CD4-positive, alpha-beta T cell treated with Interleukin-12 subunit alpha and Interleukin-12 subunit beta, for 1 hour (primary cell): ENCODE measurements at regions not wholly inside any gene's neighbourhood (a gene's known extent, or its start where the extent isn't known, plus 50 kb on each side); places are given as distances from the start of the nearest gene placed in this dataset.
"Not testable (repeated sequence)": the region's sequence is repeated elsewhere in the genome, so short reads cannot be mapped to it uniquely, and the experiment has no call there.

ENCODE experiments used
- DNase-seq: peaks from one replicate; pipeline ENCODE4 v3.0.0-alpha.2; 2020

DNA sequence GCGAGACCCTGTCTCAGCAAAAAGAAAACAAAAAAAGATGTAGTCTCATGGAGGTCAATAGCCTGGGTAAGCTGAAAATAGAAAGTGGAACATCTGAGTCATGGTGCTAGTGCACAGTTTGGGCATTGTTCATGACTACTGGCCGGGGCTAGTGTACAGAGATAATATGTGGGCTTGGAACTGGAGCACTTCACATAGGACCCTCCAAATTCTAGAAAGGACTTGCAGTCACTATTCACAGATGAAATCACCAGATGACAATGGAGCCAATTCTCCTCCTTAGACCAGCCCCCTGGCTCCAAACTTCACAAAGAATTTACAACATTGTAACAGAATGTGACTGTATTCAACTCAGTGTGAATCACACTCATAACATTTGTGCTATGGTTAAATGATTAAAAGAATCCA, 367.8 kb upstream of the SLC7A11 start:
- DNase-seq: no peak

DNA sequence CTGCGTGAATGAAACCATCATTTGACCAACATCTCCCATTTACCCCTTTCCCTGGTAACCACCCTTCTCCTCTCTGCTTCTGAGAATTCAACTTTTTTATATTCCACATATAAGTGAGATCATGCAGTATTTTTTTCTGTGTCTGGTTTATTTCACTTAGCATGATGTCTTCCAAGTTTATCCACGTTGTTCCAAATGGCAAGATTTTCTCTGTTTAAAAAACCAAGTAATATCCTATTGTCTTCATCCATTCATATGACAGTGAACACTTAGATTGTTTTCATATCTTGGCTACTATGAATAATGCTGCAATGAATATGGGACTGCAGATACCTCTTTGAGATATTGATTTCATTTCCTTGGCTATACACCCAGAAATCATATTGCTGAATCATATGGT, 362.4 kb upstream of the SLC7A11 start:
- no peak for DNase-seq

DNA sequence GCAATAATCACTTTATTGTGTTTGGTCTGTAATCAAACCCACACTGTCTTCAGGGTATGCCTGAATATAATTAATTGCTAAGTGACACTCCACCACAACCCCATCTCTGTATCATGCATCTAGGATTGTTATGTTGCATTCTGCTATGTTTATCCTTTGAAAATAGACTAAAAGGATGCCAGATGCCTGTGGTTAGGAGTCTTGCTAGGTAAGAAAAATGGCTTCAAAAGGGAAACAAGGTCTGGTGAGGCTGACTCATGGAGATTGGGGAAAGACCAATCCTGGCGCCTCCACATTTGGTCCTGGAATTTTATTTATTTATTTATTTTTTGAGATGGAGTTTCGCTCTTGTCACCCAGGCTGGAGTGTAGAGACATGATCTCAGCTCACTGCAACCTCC, 360.5 kb upstream of the SLC7A11 start:
- DNase-seq: no peak

DNA sequence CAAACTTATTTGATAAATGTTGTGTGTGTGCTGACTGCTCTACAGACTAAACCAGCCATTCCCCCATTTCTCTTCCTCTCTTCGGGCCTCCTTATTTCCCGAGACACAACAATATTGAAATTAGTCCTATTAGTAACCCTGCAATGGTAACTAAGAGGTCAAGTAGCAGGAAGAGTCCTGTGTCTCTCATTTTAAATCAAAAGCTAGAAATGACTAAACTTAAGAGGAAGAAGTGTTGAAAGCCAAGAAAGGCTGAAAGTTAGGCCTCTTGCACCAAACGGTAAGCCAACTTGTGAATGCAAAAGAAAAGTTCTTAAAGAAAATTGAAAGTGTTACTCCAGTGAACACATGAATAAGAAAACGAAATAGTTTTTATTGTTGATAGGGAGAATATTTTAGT, 357.8 kb upstream of the SLC7A11 start:
- DNase-seq: no peak

DNA sequence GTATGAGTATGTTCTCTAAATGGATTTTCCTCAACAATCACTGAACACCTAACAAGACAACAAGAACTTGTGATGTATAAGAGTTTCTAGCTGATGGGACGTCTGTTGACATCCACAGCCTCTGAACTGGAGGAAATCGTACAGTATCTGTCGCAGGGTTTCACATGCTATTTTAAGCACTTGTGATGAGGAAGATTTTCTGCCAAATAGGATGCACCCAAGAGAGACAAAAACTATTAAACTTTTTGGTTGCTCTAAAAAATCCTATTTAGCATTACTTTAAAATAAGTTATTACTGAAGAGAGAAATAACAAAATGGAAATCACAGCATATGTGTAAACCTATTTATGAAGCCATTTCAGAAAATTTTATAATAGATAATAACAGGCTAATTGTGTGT, 356.1 kb upstream of the SLC7A11 start:
- DNase-seq: no peak

DNA sequence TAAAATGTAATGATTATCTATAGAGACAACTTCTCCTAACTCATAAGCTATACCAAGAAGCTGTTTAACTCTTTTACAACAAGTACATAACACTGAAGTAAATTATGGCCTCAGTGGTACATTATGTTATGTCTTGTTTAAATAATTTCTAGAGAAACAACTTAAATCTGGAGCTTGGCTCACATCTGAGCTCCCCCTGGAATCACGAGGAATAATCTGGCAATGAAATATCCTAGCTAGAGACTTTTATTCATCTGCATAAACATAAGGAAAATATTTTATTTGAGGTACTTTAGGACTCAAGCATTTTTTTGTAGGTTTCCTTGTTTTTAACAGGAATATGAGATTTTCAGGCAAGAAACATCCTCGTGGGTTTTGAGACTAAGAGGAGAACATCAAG, 354.7 kb upstream of the SLC7A11 start:
- no peak for DNase-seq

DNA sequence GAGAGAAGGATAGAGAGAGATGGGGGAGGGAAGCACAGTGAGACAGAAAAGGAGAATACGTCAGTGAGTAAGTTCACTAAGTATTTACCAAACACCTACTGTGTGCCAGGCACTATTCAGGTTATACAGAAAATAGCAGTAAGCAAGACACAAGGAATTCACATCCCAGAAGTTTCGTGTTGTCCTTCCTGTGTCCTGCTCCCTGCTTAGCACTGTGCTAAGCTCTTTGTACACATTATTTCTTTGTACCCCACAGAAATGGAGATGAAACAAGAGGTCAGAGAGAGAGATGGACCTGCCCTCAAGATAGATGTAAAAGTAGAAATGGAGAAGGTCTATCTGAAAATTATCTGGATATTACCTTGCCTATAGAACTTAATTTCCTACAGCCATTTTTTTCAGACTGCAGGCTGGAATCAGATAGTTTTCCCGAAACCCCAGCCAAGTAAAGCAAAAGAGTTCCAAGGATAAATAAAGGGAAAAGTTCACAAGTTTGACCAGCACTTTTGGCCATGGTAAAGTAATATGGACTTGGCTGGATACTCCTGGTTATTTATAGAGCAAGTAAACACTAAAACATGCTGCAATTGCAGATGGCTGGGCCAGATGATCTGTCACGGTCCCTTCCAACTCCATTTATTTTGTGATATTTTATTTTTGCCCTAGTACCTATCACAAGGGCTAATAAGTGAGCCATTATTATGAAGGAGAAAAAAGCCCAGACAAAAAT, 353.7 kb upstream of the SLC7A11 start:
- DNase-seq: no peak

DNA sequence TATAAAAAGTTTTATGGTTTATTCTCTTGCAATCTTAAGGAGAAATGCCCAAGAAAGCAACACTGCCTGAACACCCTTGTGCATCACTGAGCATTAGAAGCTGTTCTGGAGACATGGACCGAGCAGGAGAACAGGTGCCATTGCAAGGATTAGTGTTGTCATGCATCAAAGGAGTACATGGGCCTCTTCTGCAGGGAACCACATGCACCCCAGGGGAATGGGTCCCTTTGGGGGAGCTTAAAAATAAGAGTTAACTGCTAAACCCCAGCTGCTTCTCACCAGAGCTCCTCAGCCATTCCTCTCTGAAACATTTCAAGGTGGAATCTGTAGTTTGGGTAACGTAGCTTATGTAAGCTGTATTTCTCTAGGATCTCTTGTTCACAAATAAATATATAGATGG, 353.0 kb upstream of the SLC7A11 start:
- no peak for DNase-seq

DNA sequence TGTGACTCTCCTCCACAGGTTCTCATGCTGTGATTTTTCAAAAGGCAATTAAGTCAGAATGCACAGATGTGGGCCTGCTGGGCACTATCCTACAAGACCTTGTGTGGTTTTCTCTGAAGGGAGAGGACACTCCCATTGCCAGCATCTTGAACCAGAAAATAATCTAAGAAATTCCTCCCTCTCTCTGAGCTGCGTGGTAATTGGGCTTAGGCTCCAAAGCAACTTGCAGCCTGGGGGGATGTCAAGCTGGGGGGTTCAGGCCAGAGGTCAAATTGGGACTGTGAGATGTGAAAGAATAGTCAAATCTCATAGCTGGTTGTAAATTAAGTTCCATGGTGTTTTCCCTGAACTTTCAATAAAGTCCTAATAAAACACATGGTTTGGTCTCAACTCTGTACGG, 350.6 kb upstream of the SLC7A11 start:
- no peak for DNase-seq

DNA sequence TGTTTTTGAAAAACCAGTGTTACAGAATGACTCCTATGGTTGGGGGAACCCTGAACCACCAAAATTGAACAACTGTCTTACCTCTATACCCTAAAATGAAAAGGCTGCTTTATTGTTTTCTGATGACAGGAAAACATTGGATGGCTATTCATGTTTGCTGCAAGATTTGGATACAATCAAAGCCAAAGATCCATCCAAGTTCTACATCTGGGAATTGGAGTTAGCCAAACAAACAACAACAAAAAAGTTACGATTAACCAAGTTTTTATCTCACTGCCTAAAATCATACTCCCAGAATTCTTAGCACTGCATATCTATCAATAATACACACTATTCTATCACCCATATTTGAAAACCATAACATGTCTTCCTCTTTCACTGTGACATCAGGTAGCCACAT, 349.7 kb upstream of the SLC7A11 start:
- DNase-seq: no peak

DNA sequence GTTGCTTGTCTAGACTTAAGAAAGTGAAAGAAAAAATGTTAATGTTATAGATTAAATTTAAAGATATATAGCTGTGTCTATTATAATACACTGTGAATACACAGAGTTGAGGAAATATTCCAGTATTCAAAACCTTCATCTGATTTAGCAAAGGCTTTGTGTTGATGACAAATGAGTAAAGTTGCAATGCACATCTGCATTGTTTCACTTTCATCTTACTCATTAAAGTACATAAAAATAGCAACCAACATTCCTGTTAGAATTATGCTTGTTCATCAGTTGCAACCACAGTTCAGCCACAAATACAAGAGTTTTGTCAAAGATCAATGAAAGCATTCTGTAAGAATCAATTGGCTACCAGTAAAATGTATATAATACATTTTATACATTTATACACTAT, 346.4 kb upstream of the SLC7A11 start:
- DNase-seq: no peak

DNA sequence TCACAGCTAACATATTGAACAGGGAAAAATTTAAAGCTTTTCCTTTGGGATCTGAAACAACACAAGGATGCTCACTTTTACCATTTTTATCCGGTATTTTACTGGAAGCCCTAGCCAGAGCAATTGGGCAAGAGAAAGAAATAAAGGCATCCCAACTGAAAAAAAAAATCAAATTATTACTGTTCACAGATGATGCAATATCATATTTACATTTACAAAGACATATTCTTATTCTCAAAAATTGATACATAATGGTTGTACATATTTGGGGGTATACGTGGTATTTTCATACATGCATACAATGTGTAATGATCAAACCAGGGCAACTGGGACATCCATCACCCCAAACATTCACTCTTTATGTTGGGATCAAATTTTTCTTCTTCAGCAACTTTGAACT, 337.0 kb upstream of the SLC7A11 start:
- DNase-seq: no peak

DNA sequence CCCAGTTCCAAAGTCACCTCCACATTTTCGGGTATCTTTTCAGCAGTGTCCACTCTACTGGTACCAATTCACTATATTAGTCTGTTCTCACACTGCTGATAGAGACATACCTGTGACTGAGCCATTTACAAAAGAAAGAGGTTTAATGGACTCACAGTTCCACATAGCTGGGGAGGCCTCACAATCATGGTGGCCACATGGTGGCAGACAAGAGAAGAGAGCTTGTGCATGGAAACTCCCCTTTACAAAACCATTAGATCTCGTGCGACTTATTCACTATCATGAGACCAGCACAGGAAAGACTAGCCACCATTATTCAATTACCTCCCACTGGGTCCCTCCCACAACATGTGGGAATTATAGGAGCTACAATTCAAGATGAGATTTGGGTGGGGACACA, 335.7 kb upstream of the SLC7A11 start:
- DNase-seq: not testable (repeated sequence)

DNA sequence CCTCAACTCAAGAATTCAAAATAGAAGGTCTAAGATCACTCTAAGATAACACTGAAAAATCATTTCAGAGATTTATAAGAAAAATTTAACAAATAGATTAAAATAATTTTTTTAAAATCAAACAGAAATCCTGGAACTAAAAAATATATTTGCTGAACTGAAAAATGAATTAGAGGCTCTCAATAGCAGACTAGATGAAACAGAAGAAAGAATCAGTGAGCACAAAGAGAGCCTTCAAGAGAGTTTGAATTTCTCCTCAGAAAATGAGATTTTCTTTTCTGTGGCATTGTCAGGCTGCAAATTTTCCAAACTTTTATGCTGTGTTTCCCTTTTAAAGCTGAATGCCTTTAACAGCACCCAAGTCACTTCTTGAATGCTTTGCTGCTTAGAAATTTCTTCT, 335.0 kb upstream of the SLC7A11 start:
- no peak for DNase-seq

DNA sequence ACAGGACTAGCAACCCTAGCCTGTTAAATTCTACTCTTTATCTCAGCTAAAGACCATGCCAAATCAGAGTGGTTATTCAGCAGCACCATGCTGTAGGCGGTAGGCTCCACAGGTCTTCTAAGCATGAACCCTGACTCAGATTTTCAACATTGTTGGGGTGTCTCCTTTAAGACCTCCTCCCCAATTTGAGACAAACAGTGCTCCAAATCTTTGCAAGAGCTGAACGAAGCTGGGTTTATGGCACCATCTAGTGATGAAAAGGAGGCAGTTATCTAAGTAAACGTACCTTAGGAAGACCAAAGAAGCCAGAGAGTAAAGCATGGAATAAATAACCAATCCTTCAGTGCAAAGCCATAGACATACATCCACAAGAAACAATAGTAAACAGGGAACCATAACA, 334.5 kb upstream of the SLC7A11 start:
- no peak for DNase-seq

DNA sequence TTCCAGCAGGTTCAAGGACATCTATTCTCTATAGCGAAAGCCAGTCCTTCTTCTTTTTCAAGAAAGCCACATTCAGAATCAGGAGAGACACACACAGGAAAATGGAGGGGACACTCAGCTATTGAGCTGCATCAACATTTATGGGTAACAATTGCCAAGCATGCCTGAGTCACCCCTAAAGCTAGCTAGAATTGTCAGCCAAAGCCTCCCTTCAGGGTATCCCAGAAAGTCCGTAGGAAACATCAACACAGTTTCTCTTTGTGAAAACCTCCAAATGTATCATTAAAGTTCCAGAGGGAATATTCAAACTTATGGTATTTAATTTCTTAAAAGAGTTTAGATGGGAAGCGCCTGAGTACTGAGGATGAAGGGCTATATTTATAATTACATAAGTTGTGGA, 331.1 kb upstream of the SLC7A11 start:
- no peak for DNase-seq

DNA sequence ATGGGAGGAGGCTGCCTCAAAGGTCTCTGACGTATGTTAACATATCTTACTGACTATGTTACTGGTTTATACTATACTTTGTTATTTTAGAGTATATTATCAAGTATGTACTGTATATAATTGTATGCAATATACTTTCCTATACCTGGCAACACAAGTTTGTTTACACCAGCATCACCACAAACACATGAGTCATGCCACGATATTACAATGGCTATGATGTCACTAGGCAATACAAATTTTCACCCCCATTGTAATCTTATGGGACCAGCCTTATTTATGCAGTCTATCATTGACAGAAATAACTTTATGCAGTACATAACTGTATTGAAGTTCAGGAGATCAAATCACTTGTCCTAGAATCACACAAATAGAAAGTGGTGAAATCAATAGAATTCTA, 329.9 kb upstream of the SLC7A11 start:
- no peak for DNase-seq

DNA sequence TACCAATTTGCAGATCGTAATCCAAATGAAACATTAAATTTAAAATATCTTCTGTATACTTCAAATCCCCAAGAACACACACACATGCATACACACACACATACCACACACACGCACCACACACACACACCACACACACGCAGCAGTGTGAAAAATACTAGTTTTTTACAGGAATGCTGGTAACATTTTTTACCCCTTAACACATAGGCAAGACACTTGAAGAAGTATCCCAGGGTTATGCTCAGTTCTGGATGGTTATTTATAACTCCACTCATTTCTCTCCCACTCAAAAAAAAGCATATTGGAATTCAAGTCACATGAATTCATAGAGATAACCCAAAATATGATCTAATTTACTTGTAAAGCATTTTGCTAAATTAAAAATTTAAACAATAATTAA, 325.5 kb upstream of the SLC7A11 start:
- DNase-seq: no peak

DNA sequence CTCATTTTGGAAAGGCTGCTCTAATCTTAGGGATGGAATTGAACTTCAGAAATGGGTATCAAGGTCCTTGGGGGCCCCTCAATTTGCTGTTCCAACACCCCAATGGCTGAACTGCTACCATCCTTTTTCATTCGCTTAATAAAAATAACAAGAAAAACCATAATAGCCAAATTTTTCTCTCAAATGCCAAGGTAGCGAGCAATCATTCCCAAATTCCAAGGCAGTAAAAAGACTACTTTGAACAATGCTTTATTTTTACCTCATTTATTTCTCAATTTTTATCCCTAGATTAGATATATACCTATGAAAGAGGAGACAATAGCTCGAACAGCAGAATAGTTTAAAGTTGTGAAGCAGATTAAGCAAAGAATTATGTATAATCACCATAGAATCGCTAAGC, 323.4 kb upstream of the SLC7A11 start:
- DNase-seq: no peak

DNA sequence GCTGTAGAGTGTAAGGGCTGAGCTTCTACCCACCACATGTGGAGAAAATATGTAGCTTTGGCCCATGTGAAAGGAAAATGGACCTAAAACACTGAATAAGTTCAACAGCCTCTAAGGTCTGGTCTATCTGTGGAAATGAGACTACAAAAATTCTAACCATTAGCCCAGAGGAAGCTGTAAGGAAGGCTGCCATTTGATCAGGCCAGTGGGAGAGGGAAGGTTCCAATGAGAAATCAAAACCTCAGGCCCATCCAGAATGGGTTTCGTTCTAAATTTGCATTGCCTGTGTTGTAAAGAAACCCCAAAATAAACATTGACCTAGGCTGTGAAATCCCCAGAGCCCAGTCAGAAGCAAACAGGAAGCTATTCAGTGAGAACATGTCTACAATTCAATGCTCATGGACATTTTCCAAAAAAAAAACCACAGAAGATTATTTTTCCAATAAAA, 320.4 kb upstream of the SLC7A11 start:
- no peak for DNase-seq

DNA sequence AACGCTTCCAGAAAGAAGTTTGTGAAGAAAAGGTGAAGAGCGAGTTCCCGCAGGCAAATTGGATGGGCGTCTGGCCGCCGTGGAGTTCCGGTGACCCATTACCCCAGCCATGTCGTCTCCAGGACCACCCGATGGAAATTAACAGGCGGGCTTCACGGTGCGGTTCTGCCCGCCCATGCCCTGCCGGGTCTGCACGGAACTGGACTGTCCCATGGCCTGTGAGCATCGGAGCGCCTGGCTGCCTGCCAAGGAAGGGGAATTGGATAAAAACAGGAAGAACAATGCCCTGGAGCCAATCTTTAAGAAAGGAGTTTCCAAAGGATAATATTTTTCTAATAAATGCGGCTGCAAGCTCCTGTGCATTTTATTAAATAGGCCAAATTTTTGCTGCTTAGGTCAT, 319.8 kb upstream of the SLC7A11 start:
- DNase-seq: no peak

DNA sequence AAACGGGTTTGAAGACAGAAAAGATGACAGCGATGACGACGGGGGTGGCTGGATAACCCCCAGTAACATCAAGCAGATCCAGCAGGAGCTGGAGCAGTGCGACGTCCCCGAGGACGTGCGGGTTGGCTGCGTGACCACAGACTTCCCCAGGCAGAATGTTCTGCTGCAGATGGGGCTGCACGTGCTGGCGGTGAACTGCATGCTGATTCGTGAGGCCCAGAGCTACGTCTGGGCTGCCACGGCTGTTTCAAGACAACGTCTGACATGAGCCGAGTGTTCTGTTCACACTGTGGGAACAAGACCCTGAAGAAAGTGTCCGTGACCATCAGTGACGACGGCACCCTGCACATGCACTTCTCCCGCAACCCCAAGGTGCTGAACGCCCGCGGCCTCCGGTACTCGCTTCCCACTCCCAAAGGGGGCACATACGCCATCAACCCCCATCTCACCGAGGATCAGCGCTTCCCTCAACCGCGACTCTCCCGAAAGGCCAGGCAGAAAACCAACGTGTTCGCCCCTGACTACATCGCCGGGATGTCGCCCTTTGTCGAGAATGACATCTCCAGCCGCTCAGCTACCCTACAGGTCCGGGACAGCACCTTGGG, 319.2 kb upstream of the SLC7A11 start:
- DNase-seq: no peak

DNA sequence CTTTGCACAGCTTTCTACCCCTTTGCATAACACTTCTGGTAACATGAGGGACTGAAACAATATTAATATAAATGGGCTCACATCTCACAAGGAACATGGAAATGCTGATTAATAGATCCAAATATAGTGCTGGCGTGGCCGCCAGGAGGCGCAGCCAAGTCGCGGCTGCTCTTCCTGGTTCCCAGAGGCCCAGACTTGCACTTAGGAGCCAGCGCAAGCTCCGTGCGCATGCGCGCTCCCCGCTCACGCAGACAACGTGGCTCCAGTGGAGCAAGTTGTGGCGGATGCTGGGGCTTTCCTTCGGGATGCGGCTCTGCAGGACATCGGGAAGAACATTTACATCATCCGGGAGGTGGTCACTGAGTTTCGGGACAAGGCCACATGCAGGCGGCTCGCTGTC, 318.3 kb upstream of the SLC7A11 start:
- no peak for DNase-seq

DNA sequence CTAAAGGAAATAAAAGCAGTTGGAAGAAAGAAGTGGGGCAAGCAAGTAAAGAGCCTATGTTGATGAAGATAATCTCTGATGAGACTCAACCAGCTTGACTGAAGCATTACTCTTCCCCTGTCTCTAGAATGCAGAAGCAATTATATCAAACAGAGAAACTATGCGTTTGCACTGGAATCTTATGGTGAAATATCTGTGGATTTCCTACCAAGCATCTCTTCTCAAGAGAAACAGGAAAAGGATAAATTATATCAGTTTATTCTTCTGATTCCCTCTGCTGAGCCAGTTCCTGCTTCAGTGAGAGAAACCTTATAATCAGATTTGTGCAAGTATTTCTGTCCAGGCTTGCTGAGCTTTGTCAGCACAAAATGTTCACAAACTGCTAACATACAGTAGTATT, 316.7 kb upstream of the SLC7A11 start:
- no peak for DNase-seq

DNA sequence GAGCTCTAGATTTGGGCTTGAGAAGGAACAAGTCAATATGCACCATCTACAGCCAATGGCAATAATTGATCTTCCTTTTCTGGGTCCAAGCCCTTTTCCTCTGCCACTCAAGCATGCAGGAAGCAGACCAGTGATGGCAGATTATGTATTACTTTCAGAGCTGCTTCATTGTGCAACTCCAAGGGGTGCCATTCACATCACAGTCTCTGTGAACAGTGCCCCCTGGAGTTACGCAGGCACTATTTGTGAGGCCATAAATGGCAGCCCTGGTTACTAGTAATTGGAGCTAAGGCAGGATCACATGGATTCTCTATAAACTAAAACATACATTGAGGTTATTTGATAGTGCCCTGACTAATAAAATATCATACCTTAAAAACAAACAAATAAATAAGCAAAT, 313.4 kb upstream of the SLC7A11 start:
- no peak for DNase-seq
